ENCODE measurements at regions not wholly inside any gene's neighbourhood (a gene's known extent, or its start where the extent isn't known, plus 50 kb on each side); places are given as distances from the start of the nearest gene placed in this dataset.
"Not testable (repeated sequence)": the region's sequence is repeated elsewhere in the genome, so short reads cannot be mapped to it uniquely, and the experiment has no call there.

- no peak for DNase-seq (ENCODE audit: low spot score)
These were observed 485.1 kb upstream of the PAPPA start for GRCh38 chr9:115668521-115668920.

DNA sequence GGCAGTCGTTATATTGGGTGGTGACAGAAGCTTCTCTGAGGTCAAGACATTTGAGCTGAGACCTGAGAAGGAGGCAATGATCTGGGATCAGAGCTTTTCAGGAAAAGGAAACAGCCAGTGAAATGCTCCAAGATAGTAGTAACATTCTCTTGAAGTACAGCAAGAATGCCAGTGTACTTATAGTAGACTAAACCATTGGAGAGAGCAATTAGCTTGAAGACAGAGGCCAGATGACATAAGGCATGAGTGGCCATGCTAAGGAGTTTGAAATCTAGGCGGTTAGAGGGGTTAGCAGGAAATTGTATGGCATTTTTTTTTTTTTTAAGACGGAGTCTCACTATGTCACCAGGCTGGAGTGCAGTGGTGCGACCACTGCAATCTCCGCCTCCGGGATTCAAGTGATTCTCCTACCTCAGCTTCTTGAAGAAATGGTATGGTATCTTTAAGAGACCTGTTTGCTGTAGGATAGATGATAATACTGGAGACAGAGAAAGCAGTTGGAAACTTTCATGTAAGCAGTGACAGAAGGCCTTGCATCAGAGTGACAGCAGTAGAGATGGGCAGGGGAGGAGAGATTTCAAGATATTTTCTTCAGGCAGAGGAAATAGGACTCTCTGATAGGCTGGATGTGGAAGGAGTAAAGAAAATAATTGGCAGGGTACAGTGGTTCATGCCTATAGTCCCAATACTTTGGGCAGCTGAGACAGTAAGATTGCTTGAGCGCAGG, 482.2 kb upstream of the PAPPA start:
- no peak for DNase-seq (ENCODE audit: low spot score)

DNA sequence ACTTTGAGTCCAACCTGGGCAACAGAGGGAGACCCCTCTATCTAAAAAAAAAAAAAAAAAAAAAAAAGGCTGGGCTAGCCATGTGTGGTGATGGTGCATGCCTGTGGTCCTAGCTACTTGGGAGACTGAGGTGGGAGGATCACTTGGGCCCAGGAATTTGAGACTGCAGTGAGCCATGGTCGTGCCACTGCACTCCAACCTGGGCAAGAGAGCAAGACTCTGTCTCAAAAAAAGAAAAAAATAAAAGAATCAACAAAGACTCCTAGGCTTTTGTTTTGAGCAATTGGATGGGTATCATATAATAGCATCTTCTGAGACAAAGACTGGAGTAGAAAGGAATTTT, 481.7 kb upstream of the PAPPA start:
- DNase-seq (ENCODE audit: low spot score), result no peak

DNA sequence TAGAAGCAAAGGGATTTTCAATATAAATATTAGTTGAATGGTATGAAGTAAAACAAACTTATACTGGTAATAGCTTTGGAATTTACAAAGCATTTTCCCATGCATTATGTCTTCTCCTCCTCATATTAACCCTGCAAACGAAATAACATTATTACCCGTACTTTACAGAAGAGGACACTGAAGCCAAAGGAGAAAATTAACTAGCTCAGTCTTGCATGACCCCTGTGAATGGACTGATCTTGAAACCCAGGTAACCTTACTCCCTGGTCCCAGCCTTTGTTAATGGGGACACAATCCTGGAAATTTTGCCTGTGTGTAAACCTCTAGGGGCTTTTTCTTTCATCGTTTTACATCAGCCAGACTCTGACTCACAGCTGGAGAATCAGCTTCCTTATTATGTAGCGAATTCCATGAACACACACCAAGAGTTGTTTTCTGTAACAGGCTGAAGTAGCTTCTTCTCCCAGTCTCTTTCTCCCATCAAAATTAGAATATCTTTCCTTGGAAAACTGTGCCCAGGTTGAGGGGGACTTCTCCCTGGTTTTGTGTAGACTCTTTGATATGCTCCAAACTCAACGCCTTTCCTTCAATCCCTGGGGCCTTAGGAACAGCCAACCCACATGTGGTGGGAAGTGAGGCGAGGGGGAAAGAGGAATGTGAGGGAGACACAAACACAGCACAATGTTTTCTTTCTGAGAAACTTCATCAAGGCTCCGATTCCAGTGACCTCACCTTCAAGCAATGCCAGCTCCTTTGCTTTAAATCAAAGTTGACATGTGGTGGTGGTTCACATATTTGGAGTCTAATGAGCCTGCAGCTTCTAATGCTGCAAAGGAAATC, 480.9 kb upstream of the PAPPA start:
- no peak for DNase-seq (ENCODE audit: low spot score)

DNA sequence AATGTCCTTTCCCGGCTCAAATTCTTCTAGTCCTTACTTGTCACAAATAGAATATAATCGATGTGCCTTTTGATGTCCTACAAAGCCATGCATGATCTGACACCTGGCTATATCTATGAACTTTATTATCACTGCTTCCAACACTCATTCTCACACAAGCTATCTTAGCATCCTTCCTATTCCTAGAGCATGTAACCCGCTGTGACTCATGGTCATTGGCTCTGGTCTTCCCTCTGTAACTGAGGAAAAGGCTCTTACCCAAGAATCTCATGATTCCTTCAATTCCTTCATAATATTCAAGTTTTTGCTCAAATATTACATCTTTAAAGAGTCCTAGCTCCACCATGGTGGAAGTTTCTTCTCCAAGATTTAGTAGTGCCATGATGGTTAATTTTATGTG, 480.0 kb upstream of the PAPPA start:
- DNase-seq (ENCODE audit: low spot score), result no peak

DNA sequence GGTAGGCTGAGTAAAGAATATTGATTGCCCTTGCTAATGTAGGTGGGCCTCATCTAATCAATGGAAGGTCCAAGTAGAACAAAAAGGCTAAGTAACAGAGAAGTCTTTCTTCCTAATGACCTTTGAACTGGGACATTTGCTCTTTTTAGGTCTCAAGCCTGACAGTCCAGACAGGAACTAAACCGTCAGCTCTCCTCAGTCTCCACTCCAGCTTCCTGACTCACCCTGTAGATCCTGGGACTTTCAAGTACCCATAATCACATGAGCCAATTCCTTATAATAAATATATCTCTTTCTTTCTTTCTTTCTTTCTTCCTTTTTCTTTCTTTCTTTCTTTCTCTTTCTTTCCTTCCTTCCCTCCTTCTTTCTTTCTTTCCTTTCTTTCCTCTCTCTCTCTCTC, 479.5 kb upstream of the PAPPA start:
- DNase-seq (ENCODE audit: low spot score), result no peak

DNA sequence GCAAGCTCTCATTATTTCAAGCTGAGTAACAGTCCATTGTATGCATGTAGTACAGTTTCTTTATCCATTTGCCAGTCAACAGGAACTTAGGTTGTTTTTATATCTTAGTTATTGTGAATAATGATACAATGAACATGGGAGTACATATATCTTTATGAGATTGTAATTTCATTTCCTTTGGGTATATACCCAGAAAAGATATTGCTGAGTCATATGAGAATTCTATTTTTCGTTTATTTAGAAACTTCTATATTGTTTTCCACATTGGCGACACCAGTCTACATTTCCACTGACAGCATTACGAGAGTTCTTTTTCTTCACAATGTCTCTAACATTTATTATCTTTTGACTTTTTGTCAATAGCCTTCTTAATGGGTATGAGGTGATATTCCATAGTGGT, 477.8 kb upstream of the PAPPA start:
- DNase-seq (ENCODE audit: low spot score), result no peak

- no peak for DNase-seq (ENCODE audit: low spot score)
These were observed 473.4 kb upstream of the PAPPA start for GRCh38 chr9:115680231-115680630.

DNA sequence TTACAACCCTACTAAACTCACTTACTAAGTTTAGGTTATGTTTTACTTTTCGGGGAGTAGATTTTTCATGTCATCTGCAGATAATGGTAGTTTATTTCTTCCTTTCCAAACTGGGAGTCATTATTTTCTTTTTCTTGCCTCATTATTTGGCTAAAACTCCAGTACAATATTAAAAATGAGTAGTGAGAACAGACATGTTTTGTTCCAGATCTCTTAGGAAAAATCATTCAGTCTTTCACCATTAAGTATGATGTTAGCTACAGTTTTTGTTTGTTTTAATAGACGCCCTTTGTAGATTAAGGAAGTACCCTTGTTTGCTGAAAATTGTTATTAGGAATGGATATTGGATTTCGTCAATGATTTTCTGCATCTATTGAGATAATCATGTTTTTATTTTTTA, 472.0 kb upstream of the PAPPA start:
- no peak for DNase-seq (ENCODE audit: low spot score)

GRCh38 chr9:115686069-115686468, 467.5 kb upstream of the PAPPA start:
- no peak for DNase-seq (ENCODE audit: low spot score)

GRCh38 chr9:115687356-115687755, 466.2 kb upstream of the PAPPA start:
- DNase-seq (ENCODE audit: low spot score), result no peak

DNA sequence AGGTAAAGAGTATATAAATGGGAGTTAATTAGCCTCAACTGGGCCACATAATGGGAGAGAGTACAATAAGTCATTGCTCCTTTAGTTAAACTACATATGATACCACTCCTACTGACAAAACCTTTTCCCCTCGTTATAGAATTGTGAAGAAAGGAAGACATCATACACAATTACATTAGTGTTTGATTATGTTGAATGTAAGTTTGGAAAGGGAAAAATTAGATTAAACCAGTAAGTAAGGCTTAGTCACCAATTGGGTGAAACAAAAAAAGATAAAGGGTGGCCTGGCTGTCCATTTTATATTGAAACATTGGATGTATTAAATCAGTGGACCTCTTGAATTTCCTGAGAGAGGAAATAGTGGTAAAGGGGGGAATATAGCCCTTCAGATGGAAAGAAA, 464.3 kb upstream of the PAPPA start:
- no peak for DNase-seq (ENCODE audit: low spot score)

DNA sequence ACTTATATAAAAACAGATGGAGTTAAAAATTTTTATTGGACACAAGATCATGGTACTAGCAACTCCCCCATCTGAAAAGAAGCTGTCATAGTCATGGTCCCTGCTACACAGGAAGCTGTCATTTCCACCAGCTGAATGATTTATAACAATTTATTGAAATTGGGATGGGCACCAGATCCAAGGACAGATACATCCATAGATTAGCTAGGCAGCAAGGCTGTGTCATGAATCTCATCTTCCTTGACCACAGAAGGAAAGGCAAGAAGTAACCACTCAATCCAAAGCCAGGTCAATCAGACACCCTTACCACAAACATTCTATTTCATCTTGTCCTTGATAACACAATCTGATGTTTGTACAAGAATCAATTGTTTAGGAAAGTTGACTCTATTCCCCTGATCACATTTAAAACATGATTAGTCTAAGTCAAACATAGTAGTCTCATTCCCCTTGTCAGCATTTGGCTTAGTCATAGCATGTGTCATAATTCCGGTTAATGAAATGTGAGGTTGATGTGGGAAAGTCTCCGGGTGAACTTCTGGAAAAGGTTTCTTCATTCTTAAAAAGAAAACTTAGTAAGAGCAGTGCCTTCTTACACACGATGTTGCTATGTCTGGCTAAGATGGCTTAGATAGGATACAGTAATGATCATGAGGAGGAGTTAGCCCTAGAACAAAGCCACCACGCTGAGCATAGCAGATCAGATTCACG, 462.6 kb upstream of the PAPPA start:
- DNase-seq (ENCODE audit: low spot score), result no peak

GRCh38 chr9:115691693-115692092, 461.9 kb upstream of the PAPPA start:
- no peak for DNase-seq (ENCODE audit: low spot score)

DNA sequence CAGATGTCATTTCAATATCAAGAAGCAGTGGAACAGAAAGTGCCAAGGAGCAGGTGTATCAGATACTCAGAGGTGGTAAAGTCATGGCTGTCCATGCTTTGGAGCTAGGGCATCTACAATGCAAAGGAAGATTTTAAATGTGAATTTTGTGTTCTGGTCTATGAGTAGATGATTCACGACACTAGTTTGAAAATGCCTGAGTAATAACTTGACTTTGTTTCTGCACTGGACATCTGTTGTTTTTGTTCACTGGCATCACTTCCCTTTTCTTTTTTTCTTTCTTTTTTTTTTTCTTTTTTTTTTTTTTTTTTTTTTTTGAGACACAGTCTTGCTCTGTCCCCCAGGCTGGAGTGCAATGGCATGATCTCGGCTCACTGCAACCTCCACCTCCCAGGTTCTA, 460.7 kb upstream of the PAPPA start:
- not testable (repeated sequence) for DNase-seq (ENCODE audit: low spot score)

DNA sequence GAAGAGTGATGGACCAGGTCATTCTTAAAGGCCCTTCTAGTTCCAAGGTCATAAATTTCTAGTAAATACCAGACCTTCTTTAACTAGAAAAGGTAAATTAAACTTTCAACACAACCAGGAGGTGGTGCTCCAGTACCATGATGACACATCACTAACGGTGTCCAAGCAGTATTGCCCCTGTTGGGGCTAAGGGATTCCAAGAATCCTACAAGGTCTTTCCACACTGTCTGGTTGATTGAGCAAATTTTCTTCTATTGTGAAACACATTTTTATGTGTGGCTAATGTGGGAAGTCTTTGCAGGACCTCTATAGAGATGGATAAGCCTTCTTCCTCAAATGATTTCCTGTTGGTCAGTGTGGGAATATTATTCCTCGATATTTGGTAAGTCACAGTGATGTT, 459.6 kb upstream of the PAPPA start:
- no peak for DNase-seq (ENCODE audit: low spot score)

- no peak for DNase-seq (ENCODE audit: low spot score)
These were observed 458.6 kb upstream of the PAPPA start for GRCh38 chr9:115694991-115695390.

GRCh38 chr9:115712981-115713380, 440.6 kb upstream of the PAPPA start:
- DNase-seq (ENCODE audit: low spot score), result no peak

GRCh38 chr9:115715666-115716065, 437.9 kb upstream of the PAPPA start:
- DNase-seq (ENCODE audit: low spot score), result no peak

DNA sequence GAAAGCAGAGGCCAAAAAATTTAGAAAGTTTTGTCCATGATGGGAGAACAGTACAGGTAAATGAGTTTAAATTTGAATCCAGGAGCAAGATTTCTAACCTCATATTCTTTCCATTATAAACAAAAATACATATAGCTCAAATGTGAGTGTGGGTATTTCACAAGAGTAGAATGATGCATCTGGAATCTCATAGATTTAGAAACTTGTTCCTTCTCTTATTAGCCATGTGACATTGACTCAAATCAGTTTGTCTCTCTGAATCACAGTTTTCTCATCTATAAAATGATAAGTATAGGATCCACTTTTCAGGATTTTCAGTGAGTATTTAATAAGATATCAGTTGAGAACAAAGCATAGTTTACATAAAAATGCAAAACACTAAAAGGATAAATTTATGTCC, 436.3 kb upstream of the PAPPA start:
- no peak for DNase-seq (ENCODE audit: low spot score)

- DNase-seq (ENCODE audit: low spot score), result no peak
These were observed 435.8 kb upstream of the PAPPA start for GRCh38 chr9:115717711-115718173.

- DNase-seq (ENCODE audit: low spot score), result no peak
These were observed 423.2 kb upstream of the PAPPA start for GRCh38 chr9:115730396-115730795.

GRCh38 chr9:115730845-115731244, 422.7 kb upstream of the PAPPA start:
- no peak for DNase-seq (ENCODE audit: low spot score)

All from ecto neural progenitor cell (in vitro differentiated cells).